Smooth muscle cell (in vitro differentiated cells): ENCODE measurements at regions not wholly inside any gene's neighbourhood (a gene's known extent, or its start where the extent isn't known, plus 50 kb on each side); places are given as distances from the start of the nearest gene placed in this dataset.
"Not testable (repeated sequence)": the region's sequence is repeated elsewhere in the genome, so short reads cannot be mapped to it uniquely, and the experiment has no call there.

Source experiments
- DNase-seq: peaks from one replicate; lab custom pipeline; 2025; ENCODE audit not compliant: unreplicated experiment; lab: John Stamatoyannopoulos, UW
- H2AFZ ChIP-seq: fragments of 200-600 bp; sonication (generic); 2 replicates; pipeline ENCODE4 v1.6.0; 2016; ENCODE audit warnings: antibody characterized with exemption, low read depth, mild to moderate bottlenecking
- H3F3A ChIP-seq: fragments of 200-600 bp; sonication (generic); 2 replicates; pipeline ENCODE4 v1.6.0; 2017; ENCODE audit warnings: antibody characterized with exemption, low read depth
- H3K27ac ChIP-seq: fragments of 200-600 bp; sonication (generic); 2 replicates; pipeline ENCODE4 v1.5.1; 2016; ENCODE audit warnings: low read depth, mild to moderate bottlenecking
- H3K27me3 ChIP-seq: fragments of 200-600 bp; sonication (generic); 2 replicates; pipeline ENCODE4 v1.6.1; 2016; ENCODE audit warnings: low read depth, mild to moderate bottlenecking
- H3K36me3 ChIP-seq: fragments of 200-600 bp; sonication (generic); 2 replicates; pipeline ENCODE4 v1.5.1; 2016; ENCODE audit warnings: low read depth
- H3K4me1 ChIP-seq: fragments of 200-600 bp; sonication (generic); 2 replicates; pipeline ENCODE4 v1.5.1; 2016; ENCODE audit warnings: low read depth
- H3K4me2 ChIP-seq: fragments of 200-600 bp; sonication (generic); 2 replicates; pipeline ENCODE4 v1.6.0; 2016; ENCODE audit warnings: mild to moderate bottlenecking
- H3K4me3 ChIP-seq: fragments of 200-600 bp; sonication (generic); 2 replicates; pipeline ENCODE4 v1.5.1; 2016; ENCODE audit warnings: mild to moderate bottlenecking
- H3K79me2 ChIP-seq: fragments of 200-600 bp; sonication (generic); 2 replicates; pipeline ENCODE4 v1.6.0; 2016; ENCODE audit warnings: low read depth, mild to moderate bottlenecking
- H3K9ac ChIP-seq: fragments of 200-600 bp; sonication (generic); 2 replicates; pipeline ENCODE4 v1.6.0; 2016; ENCODE audit warnings: low read depth
- H3K9me3 ChIP-seq: fragments of 200-600 bp; sonication (generic); replicated peaks from 2 replicates; pipeline ENCODE4 v1.5.1; 2016; ENCODE audit warnings: low read depth
- H4K20me1 ChIP-seq: fragments of 200-600 bp; sonication (generic); 2 replicates; pipeline ENCODE4 v1.6.0; 2016; ENCODE audit warnings: low read depth
- CTCF ChIP-seq: fragments of 200-600 bp; sonication (generic); IDR thresholded peaks from 2 replicates; pipeline ENCODE4 v1.5.1; 2017; ENCODE audit warnings: borderline replicate concordance, mild to moderate bottlenecking, antibody characterized with exemption; ENCODE audit not compliant: insufficient read depth, poor library complexity, severe bottlenecking
- WGBS: methylation state at CpG from one replicate; pipeline ENCODE4 v1.1.7; 2016; ENCODE audit warnings: low lambda C conversion rate; 5-methylcytosine and 5-hydroxymethylcytosine counted together

GRCh38 chr14:38944691-38945090 is 158.3 kb downstream of the SEC23A start:
- TF ChIP-seq CTCF = no peak
- Histone ChIP-seq H2AFZ (no peak overlapping the region), H3K4me1 (no peaks in the 10 kb centered on the region), H3K36me3 (no peaks in the 10 kb centered on the region), H3K9me3 (no peaks in the 10 kb centered on the region), H3K4me3 (no peak overlapping the region), H3F3A (no peaks in the 10 kb centered on the region), H3K4me2 (no peak overlapping the region), H3K27me3 (no peaks in the 10 kb centered on the region), H3K27ac (no peak overlapping the region), H3K9ac (no peak overlapping the region), H4K20me1 (no peaks in the 10 kb centered on the region), H3K79me2 (no peaks in the 10 kb centered on the region)
- DNase-seq = no peak
- 92% methylated on average over 3 of the region's 3 CpGs for WGBS

- Histone ChIP-seq H3F3A (no peaks in the 10 kb centered on the region), H3K4me2 (no peak overlapping the region), H3K79me2 (no peaks in the 10 kb centered on the region), H3K4me3 (no peak overlapping the region), H3K9me3 (no peaks in the 10 kb centered on the region), H2AFZ (no peak overlapping the region), H3K4me1 (no peaks in the 10 kb centered on the region), H3K27ac (no peak overlapping the region), H3K36me3 (no peaks in the 10 kb centered on the region), H3K9ac (no peak overlapping the region), H4K20me1 (no peaks in the 10 kb centered on the region), H3K27me3 (no peaks in the 10 kb centered on the region)
- TF ChIP-seq CTCF = no peak
- 78% methylated on average over 4 of the region's 4 CpGs for WGBS
- no peak for DNase-seq
Measured at GRCh38 chr14:38941488-38941887, 161.5 kb downstream of the SEC23A start.

- H3K9me3 ChIP-seq, H3K4me2 ChIP-seq, H3K4me1 ChIP-seq, H3K36me3 ChIP-seq, H3K27ac ChIP-seq, DNase-seq, H4K20me1 ChIP-seq, H2AFZ ChIP-seq, H3K27me3 ChIP-seq, H3K9ac ChIP-seq, H3F3A ChIP-seq, H3K79me2 ChIP-seq, H3K4me3 ChIP-seq: not testable (repeated sequence)
- WGBS = 92% methylated on average over 3 of the region's 3 CpGs
Measured at GRCh38 chr14:38932653-38933000, 170.4 kb downstream of the SEC23A start.

GRCh38 chr14:38931969-38932652 is 170.9 kb downstream of the SEC23A start:
- Histone ChIP-seq H3K4me2 (no peak overlapping the region), H3K9ac (no peak overlapping the region), H2AFZ (no peak overlapping the region), H4K20me1 (no peaks in the 10 kb centered on the region), H3K79me2 (no peaks in the 10 kb centered on the region), H3K27ac (no peak overlapping the region), H3K4me3 (no peak overlapping the region), H3K27me3 (no peaks in the 10 kb centered on the region), H3K36me3 (no peaks in the 10 kb centered on the region), H3K9me3 (no peaks in the 10 kb centered on the region), H3F3A (no peaks in the 10 kb centered on the region), H3K4me1 (no peaks in the 10 kb centered on the region)
- DNase-seq = no peak
- TF ChIP-seq CTCF = no peak
- 96% methylated on average over 11 of the region's 11 CpGs for WGBS
